HG02763 (cell line): ENCODE measurements at regions not wholly inside any gene's neighbourhood (a gene's known extent, or its start where the extent isn't known, plus 50 kb on each side); places are given as distances from the start of the nearest gene placed in this dataset.

ENCODE experiments used
- ATAC-seq: cut with Tn5 transposase; IDR thresholded peaks from one replicate; pipeline ENCODE4 v1.9.1; 2021; ENCODE audit warnings: mild to moderate bottlenecking, moderate library complexity; ENCODE audit not compliant: unreplicated experiment

DNA sequence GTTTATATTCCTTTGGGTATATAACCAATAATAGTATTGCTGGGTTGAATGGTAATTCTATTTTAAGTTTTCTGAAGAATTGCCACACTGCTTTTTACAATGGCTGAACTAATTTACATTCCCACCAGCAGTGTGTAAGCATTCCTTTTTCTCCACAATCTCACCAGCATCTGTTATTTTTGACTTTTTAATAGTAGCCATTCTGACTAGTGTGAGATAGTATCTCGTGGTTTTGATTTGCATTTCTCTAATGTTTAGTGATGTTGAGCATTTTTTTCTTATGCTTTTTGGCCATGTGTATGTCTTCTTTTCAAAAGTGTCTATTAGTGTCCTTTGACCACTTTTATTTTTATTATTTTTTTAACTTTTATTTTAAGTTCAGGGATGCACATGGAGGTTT is 275.3 kb downstream of the METTL15 start:
- ATAC-seq, result no peak
